ENCODE measurements at regions not wholly inside any gene's neighbourhood (a gene's known extent, or its start where the extent isn't known, plus 50 kb on each side); places are given as distances from the start of the nearest gene placed in this dataset.

- DNase-seq (ENCODE audit: low read depth): no peak
- in situ Hi-C loops (cut with HindIII; ENCODE audit: low pct_unique_long_range_greater_than_20kb, low sequenced_read_pairs): no loop called here
Measured at GRCh38 chr6:76472858-76473257, 400.4 kb upstream of the IMPG1 start.

GRCh38 chr6:76466286-76466685 lies 393.8 kb upstream of the IMPG1 start:
- in situ Hi-C loops (cut with HindIII; ENCODE audit: low pct_unique_long_range_greater_than_20kb, low sequenced_read_pairs): no loop called here

GRCh38 chr6:76465410-76465809 lies 392.9 kb upstream of the IMPG1 start:
- no peak for DNase-seq (ENCODE audit: low read depth)
- in situ Hi-C loops (cut with HindIII; ENCODE audit: low pct_unique_long_range_greater_than_20kb, low sequenced_read_pairs): no loop called here

More at GRCh38 chr6:76466286-76466685, 393.8 kb upstream of the IMPG1 start:
- no peak for DNase-seq (ENCODE audit: low read depth)

GRCh38 chr6:76453270-76453669 lies 380.8 kb upstream of the IMPG1 start:
- in situ Hi-C loops (cut with HindIII; ENCODE audit: low pct_unique_long_range_greater_than_20kb, low sequenced_read_pairs): no loop called here
- no peak for DNase-seq (ENCODE audit: low read depth)

GRCh38 chr6:76451926-76452709 lies 379.7 kb upstream of the IMPG1 start:
- in situ Hi-C loops (cut with HindIII; ENCODE audit: low pct_unique_long_range_greater_than_20kb, low sequenced_read_pairs): no loop called here
- no peak for DNase-seq (ENCODE audit: low read depth)

GRCh38 chr6:76448109-76448508 lies 375.6 kb upstream of the IMPG1 start:
- in situ Hi-C loops (cut with HindIII; ENCODE audit: low pct_unique_long_range_greater_than_20kb, low sequenced_read_pairs): no loop called here
- DNase-seq (ENCODE audit: low read depth): no peak

GRCh38 chr6:76441875-76442274 lies 369.4 kb upstream of the IMPG1 start:
- in situ Hi-C loops (cut with HindIII; ENCODE audit: low pct_unique_long_range_greater_than_20kb, low sequenced_read_pairs): no loop called here
- DNase-seq (ENCODE audit: low read depth): no peak

GRCh38 chr6:76439811-76440210 lies 367.3 kb upstream of the IMPG1 start:
- in situ Hi-C loops (cut with HindIII; ENCODE audit: low pct_unique_long_range_greater_than_20kb, low sequenced_read_pairs): no loop called here
- DNase-seq (ENCODE audit: low read depth): no peak

- DNase-seq (ENCODE audit: low read depth): no peak
- in situ Hi-C loops (cut with HindIII; ENCODE audit: low pct_unique_long_range_greater_than_20kb, low sequenced_read_pairs): no loop called here
Measured at GRCh38 chr6:76438768-76439167, 366.3 kb upstream of the IMPG1 start.

- in situ Hi-C loops (cut with HindIII; ENCODE audit: low pct_unique_long_range_greater_than_20kb, low sequenced_read_pairs): no loop called here
- DNase-seq (ENCODE audit: low read depth): no peak
Measured at GRCh38 chr6:76435174-76435573, 362.7 kb upstream of the IMPG1 start.

- in situ Hi-C loops (cut with HindIII; ENCODE audit: low pct_unique_long_range_greater_than_20kb, low sequenced_read_pairs): no loop called here
- no peak for DNase-seq (ENCODE audit: low read depth)
Measured at GRCh38 chr6:76422511-76423213, 350.2 kb upstream of the IMPG1 start.

- in situ Hi-C loops (cut with HindIII; ENCODE audit: low pct_unique_long_range_greater_than_20kb, low sequenced_read_pairs): no loop called here
- no peak for DNase-seq (ENCODE audit: low read depth)
Measured at GRCh38 chr6:76420094-76420493, 347.6 kb upstream of the IMPG1 start.

- in situ Hi-C loops (cut with HindIII; ENCODE audit: low pct_unique_long_range_greater_than_20kb, low sequenced_read_pairs): no loop called here
- DNase-seq (ENCODE audit: low read depth): no peak
Measured at GRCh38 chr6:76418560-76419223, 346.2 kb upstream of the IMPG1 start.

- in situ Hi-C loops (cut with HindIII; ENCODE audit: low pct_unique_long_range_greater_than_20kb, low sequenced_read_pairs): no loop called here
Measured at GRCh38 chr6:76416821-76417605, 344.6 kb upstream of the IMPG1 start.

GRCh38 chr6:76403064-76403463 lies 330.6 kb upstream of the IMPG1 start:
- in situ Hi-C loops (cut with HindIII; ENCODE audit: low pct_unique_long_range_greater_than_20kb, low sequenced_read_pairs): no loop called here

More at GRCh38 chr6:76416821-76417605, 344.6 kb upstream of the IMPG1 start:
- DNase-seq (ENCODE audit: low read depth): no peak

GRCh38 chr6:76397966-76398365 lies 325.5 kb upstream of the IMPG1 start:
- in situ Hi-C loops (cut with HindIII; ENCODE audit: low pct_unique_long_range_greater_than_20kb, low sequenced_read_pairs): no loop called here
- no peak for DNase-seq (ENCODE audit: low read depth)

More at GRCh38 chr6:76403064-76403463, 330.6 kb upstream of the IMPG1 start:
- DNase-seq (ENCODE audit: low read depth): no peak

GRCh38 chr6:76382201-76382600 lies 309.7 kb upstream of the IMPG1 start:
- DNase-seq (ENCODE audit: low read depth): no peak
- in situ Hi-C loops (cut with HindIII; ENCODE audit: low pct_unique_long_range_greater_than_20kb, low sequenced_read_pairs): no loop called here

GRCh38 chr6:76381612-76382011 lies 309.1 kb upstream of the IMPG1 start:
- in situ Hi-C loops (cut with HindIII; ENCODE audit: low pct_unique_long_range_greater_than_20kb, low sequenced_read_pairs): no loop called here
- no peak for DNase-seq (ENCODE audit: low read depth)

Measured in Caki2 (cell line).